ENCODE measurements at regions not wholly inside any gene's neighbourhood (a gene's known extent, or its start where the extent isn't known, plus 50 kb on each side); places are given as distances from the start of the nearest gene placed in this dataset.

DNA sequence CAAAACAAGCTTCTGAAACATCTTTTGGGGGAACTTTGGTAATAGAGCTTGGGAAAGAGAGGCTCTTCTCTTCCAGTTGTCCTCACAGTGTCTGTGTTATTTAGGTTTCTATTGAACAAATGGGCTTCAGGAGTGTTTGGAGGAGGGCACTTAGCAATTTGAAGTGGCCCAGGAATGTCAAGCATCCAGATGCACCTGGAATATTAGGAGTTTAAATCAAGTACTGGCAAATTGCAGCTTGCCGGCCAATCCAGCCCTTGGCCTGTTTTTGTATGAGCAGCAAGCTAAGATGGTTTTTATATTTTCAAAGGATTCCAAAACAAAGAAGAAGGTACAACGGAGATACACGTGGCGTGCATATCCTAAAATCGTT is 94.7 kb downstream of the CCDC185 start:
- no peak for DNase-seq (ENCODE audit: low spot score)

- DNase-seq (ENCODE audit: low spot score), result no peak
Measured at GRCh38 chr1:223489439-223489838, 96.2 kb downstream of the CCDC185 start.

DNA sequence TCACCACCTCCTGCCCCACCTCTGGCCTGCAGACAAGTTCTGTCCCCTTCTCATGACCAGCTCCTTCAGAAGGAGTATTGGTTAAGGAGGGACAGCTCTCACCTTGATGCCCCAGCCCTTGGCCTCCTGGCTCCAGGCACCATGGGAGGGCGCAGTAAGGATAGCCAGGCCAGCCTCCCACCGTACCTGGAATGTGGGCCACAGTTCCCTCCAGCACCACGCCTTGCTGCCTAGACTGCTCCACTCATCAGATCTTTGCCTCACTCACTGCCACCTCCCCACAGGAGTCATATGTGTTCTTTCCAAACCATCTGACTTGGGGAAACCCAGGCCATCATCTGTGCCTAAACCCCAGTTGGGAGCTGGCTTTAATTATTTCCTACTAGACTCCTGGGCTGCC is 97.0 kb downstream of the CCDC185 start:
- DNase-seq (ENCODE audit: low spot score), result no peak

Data from AG20443 (cell line).